ENCODE measurements at regions not wholly inside any gene's neighbourhood (a gene's known extent, or its start where the extent isn't known, plus 50 kb on each side); places are given as distances from the start of the nearest gene placed in this dataset.

- intact Hi-C loops (cut with micrococcal nuclease), result no loop called here
- no peak for DNase-seq
- no peak for ATAC-seq
Observed at GRCh38 chr7:112858838-112859237, 68.6 kb upstream of the TMEM168 start.

DNA sequence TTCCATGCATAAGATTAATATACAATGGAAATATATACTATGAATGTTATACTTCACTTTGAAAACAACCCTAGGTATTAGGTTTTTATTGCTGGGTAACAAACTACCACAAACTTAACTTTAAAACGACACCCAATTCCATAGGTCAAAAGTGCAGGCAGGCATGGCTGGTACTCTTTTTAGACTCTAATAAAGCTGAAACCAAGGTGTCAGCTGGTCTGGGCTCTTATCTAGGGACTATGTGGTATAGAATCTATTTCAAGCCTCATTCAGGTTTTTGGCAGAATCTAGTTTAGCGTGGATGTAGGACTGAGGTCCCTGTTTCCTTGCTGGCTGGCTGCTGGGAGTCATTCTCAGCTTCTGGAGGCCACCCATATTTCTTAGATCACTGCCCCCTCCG lies 65.0 kb upstream of the TMEM168 start:
- no peak for ATAC-seq
- intact Hi-C loops (cut with micrococcal nuclease), result no loop called here
- DNase-seq, result no peak

DNA sequence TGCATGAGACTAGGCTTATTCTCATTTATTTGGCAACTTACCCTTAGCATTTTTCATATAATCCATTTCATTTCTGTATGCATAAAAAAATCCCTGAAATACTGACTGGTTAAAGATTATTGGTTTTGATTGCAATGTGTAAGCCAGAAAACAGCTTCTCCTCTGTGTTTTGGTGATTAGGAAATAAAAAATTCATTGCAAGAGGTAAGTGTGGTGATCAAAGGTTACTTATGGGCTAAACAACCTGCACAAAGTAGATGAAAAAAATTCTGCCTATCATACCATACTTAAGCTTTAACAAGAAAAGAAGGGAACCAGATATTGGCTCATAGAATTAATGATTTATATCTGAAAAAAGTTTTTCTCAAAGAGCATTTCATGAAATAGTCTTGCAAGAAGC lies 64.0 kb upstream of the TMEM168 start:
- no peak for ATAC-seq
- DNase-seq, result no peak
- intact Hi-C loops (cut with micrococcal nuclease), result no loop called here

GRCh38 chr7:112853422-112853821 lies 63.2 kb upstream of the TMEM168 start:
- DNase-seq (no peak), ATAC-seq (no peak)
- intact Hi-C loops (cut with micrococcal nuclease), result no loop called here

DNA sequence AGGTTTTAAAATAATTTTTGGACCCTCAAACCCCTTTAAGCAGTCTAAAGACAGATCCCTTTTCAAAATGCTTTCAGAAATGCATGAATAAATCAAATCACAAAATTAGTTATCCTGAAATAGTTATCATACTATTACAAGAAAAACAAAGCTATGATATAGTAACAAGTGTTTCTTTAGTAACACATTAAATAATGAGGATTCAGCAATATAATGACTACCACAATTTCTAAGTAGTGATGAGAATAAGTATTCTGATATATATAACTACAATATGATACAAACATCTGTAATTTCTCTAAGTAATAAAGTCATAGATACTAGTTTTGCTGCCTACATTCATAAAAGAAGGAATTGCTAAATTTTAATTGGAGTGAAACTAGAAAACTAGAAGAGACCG lies 53.0 kb upstream of the TMEM168 start:
- no peak for DNase-seq
- intact Hi-C loops (cut with micrococcal nuclease), result no loop called here

More for the DNA sequence above, 53.0 kb upstream of the TMEM168 start:
- ATAC-seq, result no peak

Measured in left ventricle myocardium superior (tissue), 1 donor.